Esophagus muscularis mucosa (tissue), 4 donors: ENCODE measurements at regions not wholly inside any gene's neighbourhood (a gene's known extent, or its start where the extent isn't known, plus 50 kb on each side); places are given as distances from the start of the nearest gene placed in this dataset.

Experiments used
- CTCF ChIP-seq, 3 experiments: fragments of 200-600 bp in 2 of 3; fragments of 450-650 bp in 1 of 3; sonication (generic) in 2 of 3; IDR thresholded peaks; one replicate each; pipeline ENCODE4 v1.5.1; 2017 to 2019; ENCODE audit warnings: antibody characterized with exemption in 3 of 3, mild to moderate bottlenecking in 2 of 3, moderate library complexity in 1 of 3
- EP300 ChIP-seq: sonication (generic); formaldehyde crosslinking; IDR thresholded peaks from one replicate; pipeline ENCODE4 v1.6.1; 2017; ENCODE audit warnings: antibody characterized with exemption
- POLR2A ChIP-seq: fragments of 450-650 bp; IDR thresholded peaks from one replicate; pipeline ENCODE4 v1.6.1; 2017; ENCODE audit warnings: antibody characterized with exemption, moderate library complexity, mild to moderate bottlenecking, low read depth
- POLR2AphosphoS5 ChIP-seq, 2 donors: sonication (generic); formaldehyde crosslinking; IDR thresholded peaks; one replicate each; pipeline ENCODE4 v1.6.1; 2017; ENCODE audit warnings: antibody characterized with exemption in 2 of 2

- TF ChIP-seq EP300 (no peak), CTCF (IDR thresholded peaks at IDR 0.05) (no peak), POLR2AphosphoS5 (IDR thresholded peaks at IDR 0.05) (no peak), POLR2A (no peak)
Observed at GRCh38 chr2:23286031-23286757, 98.8 kb upstream of the KLHL29 start.
